Tibial nerve (tissue), 4 donors: ENCODE measurements at regions not wholly inside any gene's neighbourhood (a gene's known extent, or its start where the extent isn't known, plus 50 kb on each side); places are given as distances from the start of the nearest gene placed in this dataset.

Source experiments
- CTCF ChIP-seq, 5 experiments: fragments of 200-600 bp in 3 of 5; fragments of 450-650 bp in 2 of 5; sonication (generic) in 3 of 5; IDR thresholded peaks; one replicate each; pipeline ENCODE4 v1.5.1; 2016 to 2019; ENCODE audit warnings: antibody characterized with exemption in 5 of 5, mild to moderate bottlenecking in 3 of 5, moderate library complexity in 2 of 5
- EP300 ChIP-seq, 2 donors: sonication (generic); formaldehyde crosslinking; IDR thresholded peaks; one replicate each; pipeline ENCODE4 v1.6.1; 2017; ENCODE audit warnings: antibody characterized with exemption in 2 of 2, mild to moderate bottlenecking in 1 of 2
- POLR2A ChIP-seq, 2 donors: fragments of 450-650 bp; IDR thresholded peaks; one replicate each; pipeline ENCODE4 v1.6.1; 2017; ENCODE audit warnings: antibody characterized with exemption in 2 of 2, mild to moderate bottlenecking in 2 of 2, moderate library complexity in 2 of 2

GRCh38 chr13:105084931-105085330 lies 1450.5 kb downstream of the EFNB2 start:
- TF ChIP-seq POLR2A (IDR thresholded peaks at IDR 0.05) (no peak), EP300 (IDR thresholded peaks at IDR 0.05) (no peak), CTCF (IDR thresholded peaks at IDR 0.05) (no peak)
